GM18511 (cell line): ENCODE measurements at regions not wholly inside any gene's neighbourhood (a gene's known extent, or its start where the extent isn't known, plus 50 kb on each side); places are given as distances from the start of the nearest gene placed in this dataset.

Experiments
- ATAC-seq: cut with Tn5 transposase; IDR thresholded peaks from one replicate; pipeline ENCODE4 v1.9.1; 2021; ENCODE audit warnings: mild to moderate bottlenecking, moderate library complexity; ENCODE audit not compliant: unreplicated experiment

GRCh38 chr4:14644580-14645282 is 357.6 kb upstream of the CPEB2 start:
- no peak for ATAC-seq

- ATAC-seq, result no peak
Observed at GRCh38 chr4:14646831-14647230, 355.4 kb upstream of the CPEB2 start.

GRCh38 chr4:14650127-14650526 is 352.2 kb upstream of the CPEB2 start:
- ATAC-seq, result no peak

- ATAC-seq, result no peak
Observed at GRCh38 chr4:14652522-14652921, 349.8 kb upstream of the CPEB2 start.

- no peak for ATAC-seq
Observed at GRCh38 chr4:14653338-14653737, 348.9 kb upstream of the CPEB2 start.

GRCh38 chr4:14659286-14659685 is 343.0 kb upstream of the CPEB2 start:
- ATAC-seq, result no peak

GRCh38 chr4:14667624-14668151 is 334.6 kb upstream of the CPEB2 start:
- no peak for ATAC-seq

GRCh38 chr4:14668296-14668695 is 334.0 kb upstream of the CPEB2 start:
- ATAC-seq, result no peak

GRCh38 chr4:14669371-14669770 is 332.9 kb upstream of the CPEB2 start:
- ATAC-seq, result no peak

- no peak for ATAC-seq
Observed at GRCh38 chr4:14671146-14671545, 331.1 kb upstream of the CPEB2 start.

- ATAC-seq, result no peak
Observed at GRCh38 chr4:14675279-14675985, 326.8 kb upstream of the CPEB2 start.

GRCh38 chr4:14679906-14680305 is 322.4 kb upstream of the CPEB2 start:
- no peak for ATAC-seq

- ATAC-seq, result no peak
Observed at GRCh38 chr4:14681330-14681729, 321.0 kb upstream of the CPEB2 start.

GRCh38 chr4:14693728-14694127 is 308.6 kb upstream of the CPEB2 start:
- no peak for ATAC-seq

- no peak for ATAC-seq
Observed at GRCh38 chr4:14695095-14695845, 307.0 kb upstream of the CPEB2 start.

- no peak for ATAC-seq
Observed at GRCh38 chr4:14700083-14700482, 302.2 kb upstream of the CPEB2 start.

- ATAC-seq, result no peak
Observed at GRCh38 chr4:14700544-14700943, 301.7 kb upstream of the CPEB2 start.

GRCh38 chr4:14701389-14701788 is 300.9 kb upstream of the CPEB2 start:
- ATAC-seq, result no peak

GRCh38 chr4:14701896-14702295 is 300.4 kb upstream of the CPEB2 start:
- no peak for ATAC-seq

GRCh38 chr4:14708574-14708973 is 293.7 kb upstream of the CPEB2 start:
- no peak for ATAC-seq

- ATAC-seq, result no peak
Observed at GRCh38 chr4:14711259-14711658, 291.0 kb upstream of the CPEB2 start.

GRCh38 chr4:14716691-14717090 is 285.6 kb upstream of the CPEB2 start:
- ATAC-seq, result no peak
